Activated CD8-positive, alpha-beta memory T cell treated with anti-CD3 and anti-CD28 coated beads for 1 hour (primary cell): ENCODE measurements at regions not wholly inside any gene's neighbourhood (a gene's known extent, or its start where the extent isn't known, plus 50 kb on each side); places are given as distances from the start of the nearest gene placed in this dataset.
"Not testable (repeated sequence)": the region's sequence is repeated elsewhere in the genome, so short reads cannot be mapped to it uniquely, and the experiment has no call there.

Experiments
- DNase-seq, 2 donors: peaks; one replicate each; pipeline ENCODE4 v3.0.0-alpha.2; 2020; ENCODE audit warnings: low read depth in 1 of 2; ENCODE audit errors: extremely low read depth in 1 of 2

DNA sequence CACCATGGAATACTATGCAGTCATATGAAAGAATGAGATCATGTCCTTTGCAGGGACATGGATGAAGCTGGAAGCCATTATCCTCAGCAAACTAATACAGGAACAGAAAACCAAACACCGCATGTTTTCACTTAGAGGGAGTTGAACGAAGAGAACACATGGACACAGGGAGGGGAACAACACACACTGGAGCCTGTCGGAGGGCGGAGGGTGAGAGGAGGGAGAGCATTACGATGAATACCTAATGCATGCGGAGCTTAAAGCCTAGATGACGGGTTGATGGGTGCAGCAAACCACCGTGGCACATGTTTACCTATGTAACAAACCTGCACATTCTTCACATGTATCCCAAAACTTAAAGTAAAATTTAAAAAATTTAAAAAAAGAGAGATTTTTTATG lies 191.0 kb upstream of the PRSS58 start:
- DNase-seq = not testable (repeated sequence)

- DNase-seq = no peak
These were observed 189.9 kb upstream of the PRSS58 start for GRCh38 chr7:142447762-142448161.

DNA sequence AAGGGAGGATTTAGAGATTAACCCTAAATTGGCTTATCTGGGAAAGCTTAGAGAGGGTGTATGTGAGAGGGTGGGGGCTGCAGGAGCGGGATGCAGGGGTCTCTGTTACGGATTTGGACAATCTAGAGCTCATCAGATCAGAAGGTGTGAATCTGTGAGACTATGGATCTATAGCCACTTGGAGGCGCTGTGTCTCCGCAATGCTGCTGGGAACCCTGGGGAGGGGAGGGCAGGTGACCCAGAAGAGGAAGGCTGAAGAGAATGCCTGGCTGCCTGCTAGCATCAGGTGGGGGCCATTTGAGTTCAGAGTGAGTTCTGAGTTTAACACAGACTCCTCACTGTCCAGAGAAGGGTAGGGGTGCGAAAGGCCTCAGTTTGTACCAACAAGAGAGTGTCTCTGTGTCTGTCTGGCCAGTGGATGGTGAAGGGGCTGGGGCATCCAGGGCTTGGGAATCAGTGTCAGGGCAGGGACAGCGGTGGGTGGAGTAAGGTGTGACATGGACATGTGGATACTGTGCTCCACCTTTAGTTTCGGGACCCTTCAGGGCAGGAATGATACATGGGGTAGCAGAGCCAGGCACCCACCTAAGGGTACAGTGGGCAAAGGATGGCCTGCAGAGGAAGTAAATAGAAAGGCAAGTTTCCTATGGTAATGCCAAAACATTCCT lies 187.3 kb upstream of the PRSS58 start:
- DNase-seq = no peak

DNA sequence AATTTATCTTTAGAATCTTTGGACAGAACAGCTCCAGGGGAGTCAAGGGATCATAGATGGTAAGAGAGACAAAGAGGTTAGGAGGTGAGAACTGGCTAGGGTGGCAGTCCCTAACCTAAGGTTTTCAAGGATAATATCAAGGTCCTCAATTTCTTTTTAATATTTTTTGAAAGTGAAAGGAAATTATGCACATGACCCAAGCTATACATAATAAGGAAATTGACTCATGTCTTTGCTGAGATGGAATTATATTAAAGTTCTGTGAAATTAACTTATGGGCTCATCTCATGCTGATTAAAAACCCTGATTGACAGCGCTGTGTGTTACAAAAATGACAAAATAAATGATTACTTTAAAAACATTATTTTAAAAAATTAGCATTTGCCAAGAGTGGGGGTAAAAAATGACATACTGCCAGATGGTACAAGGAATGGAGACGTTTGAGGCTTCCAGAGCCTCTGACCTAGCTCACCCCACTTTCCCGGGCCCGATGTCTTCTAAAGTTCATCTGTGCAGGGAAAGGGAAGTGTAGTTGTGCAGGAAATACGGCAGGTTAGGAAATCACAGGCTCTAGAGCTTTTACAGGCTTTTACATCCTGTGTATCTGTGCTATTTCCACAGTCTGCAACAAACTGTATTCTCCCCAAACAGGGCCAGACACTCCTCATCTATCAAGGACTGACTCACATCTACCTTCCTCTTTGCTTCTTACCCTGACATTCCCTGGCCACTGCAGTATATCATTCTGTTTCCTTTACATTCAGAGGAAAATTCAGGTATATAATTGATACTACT lies 185.6 kb upstream of the PRSS58 start:
- no peak for DNase-seq

GRCh38 chr7:142442396-142442795 lies 184.5 kb upstream of the PRSS58 start:
- DNase-seq = no peak

- no peak for DNase-seq
These were observed 183.1 kb upstream of the PRSS58 start for GRCh38 chr7:142440906-142441411.

DNA sequence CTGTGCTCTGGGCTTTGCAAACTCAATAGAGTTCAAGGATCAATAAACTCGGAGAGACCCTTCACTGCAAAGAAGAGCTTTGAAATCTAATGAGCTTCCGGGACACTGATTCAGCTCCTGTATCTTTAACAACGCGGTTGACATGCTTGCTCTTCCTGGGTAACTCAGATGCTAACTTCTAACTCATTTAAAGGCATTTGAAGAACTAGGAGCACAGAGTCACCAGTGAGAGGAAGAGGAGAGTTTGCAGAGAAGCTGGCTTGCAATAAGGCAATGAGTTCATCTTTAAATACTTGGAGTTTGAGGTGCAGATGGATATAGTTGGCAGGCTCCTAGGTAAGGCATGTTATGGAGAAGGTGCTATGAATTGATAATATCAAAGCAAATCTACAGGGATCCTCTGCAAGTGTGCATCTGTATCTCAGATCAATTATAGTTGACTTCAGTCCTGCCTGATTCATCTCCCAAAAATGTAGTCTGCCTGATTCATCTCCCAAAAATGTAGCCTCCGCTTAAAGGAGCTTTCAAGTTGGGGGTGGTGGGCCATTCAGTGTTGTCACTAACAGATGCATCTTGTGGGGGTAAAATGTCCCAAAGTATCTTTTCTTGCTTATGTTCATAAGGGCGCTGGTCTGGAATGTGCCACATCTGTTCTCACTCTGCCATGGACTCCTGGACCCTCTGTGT lies 182.5 kb upstream of the PRSS58 start:
- no peak for DNase-seq

GRCh38 chr7:142439739-142440138 lies 181.9 kb upstream of the PRSS58 start:
- no peak for DNase-seq

GRCh38 chr7:142438923-142439515 lies 181.2 kb upstream of the PRSS58 start:
- no peak for DNase-seq

DNA sequence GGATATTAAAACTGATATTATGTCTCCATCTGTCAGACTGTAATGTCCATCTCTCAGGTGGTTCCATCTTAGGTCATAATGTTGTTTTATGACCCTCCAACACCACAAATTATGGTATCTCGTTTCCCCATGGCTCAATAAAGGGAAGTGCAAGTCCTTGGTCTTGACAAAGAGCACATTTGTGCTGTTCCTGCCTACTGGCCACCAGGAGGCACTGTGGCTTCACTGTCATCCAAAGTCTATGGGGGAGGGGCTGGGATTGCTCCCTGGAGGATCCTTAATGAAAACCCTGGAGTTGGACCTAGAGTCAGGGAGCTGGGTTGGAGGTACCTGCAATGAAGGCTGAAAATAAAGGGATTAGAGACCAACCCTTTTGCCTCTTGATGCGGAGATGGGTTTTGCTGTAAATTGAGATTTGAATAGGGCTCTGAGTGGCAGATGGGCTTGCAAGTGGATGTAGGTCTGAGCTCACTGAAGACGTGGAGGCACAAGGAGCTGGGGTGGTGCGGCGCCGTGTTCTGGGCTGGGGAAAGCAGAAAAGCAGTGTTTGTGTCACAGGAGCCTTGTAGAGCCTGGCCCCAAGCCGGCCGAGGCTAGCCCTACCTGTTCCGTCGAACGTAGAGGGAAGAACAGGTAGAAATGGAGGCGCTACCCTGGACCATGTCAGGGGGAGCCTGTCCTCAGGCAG lies 180.5 kb upstream of the PRSS58 start:
- DNase-seq = no peak

DNA sequence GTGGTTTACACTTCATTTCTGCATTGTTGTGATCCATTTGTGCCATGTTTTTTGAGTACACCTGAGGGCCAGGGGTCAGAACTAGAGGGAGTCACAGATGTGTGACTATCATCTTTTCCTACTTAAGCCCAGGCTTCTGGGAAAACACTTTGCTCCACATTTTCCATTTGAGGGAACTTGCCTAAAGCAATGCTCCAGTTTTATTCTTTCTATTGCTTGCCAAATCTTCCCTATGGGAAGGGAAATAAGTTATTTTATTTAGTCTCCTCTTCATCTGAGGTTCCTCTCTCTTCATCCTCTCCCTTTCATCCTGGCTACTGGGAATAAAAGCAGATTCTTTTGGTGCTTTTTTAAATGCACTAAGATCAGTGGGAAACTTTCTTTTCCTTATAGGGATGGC lies 179.9 kb upstream of the PRSS58 start:
- DNase-seq = no peak

DNA sequence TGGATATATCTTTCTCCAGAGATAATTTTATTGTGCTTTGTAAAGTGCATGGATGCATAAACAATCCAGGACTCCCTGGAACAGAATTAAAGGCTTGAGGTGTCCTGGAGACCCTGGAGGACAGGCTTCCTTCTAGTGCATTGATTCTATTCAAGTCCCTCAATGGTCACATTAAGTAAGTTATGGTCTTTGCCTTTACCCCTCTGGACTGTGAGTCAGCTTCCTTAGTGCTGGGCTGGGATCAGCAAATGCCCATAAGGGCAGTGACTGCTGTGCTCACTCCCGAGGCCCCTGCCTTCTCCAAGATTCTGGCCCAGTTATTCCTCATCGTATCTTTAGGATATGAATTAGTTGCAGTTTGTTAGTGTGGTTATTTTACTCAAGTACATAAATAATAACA lies 178.7 kb upstream of the PRSS58 start:
- no peak for DNase-seq

DNA sequence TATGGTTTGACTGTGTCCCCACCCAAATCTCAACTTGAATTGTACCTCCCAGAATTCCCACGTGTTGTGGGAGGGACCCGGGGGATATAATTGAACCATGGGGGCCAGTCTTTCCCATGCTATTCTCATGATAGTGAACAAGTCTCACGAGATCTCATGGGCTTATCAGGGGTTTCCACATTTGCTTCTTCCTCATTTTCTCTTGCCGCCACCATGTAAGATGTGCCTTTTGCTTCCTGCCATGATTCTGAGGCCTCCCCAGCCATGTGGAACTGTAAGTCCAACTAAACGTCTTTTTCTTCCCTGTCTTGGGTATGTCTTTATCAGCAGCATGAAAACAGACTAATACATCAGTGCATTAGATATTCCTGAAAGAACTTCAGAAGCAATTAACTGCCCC lies 177.7 kb upstream of the PRSS58 start:
- not testable (repeated sequence) for DNase-seq

DNA sequence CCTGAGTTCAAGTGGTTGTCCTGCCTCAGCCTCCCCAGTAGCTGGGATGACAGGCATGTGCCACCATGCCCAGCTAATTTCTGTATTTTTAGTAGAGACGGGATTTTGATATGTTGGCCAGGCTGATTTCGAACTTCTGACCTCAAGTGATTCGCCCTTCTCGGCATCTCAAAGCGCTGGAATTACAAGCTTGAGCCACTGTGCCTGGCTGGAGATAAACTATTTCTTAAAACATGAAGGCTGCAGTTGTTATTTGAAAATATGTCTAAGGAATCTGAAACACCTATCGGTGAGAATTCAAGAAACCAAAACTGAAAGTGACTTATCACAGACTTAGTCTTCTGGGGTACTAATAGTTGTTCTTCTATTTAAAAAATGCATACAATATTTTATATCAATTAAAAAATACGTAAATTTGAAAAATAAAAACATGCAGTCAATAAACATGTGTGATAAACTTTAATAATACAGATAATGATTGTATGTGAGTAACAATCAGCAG lies 176.9 kb upstream of the PRSS58 start:
- DNase-seq = no peak

- not testable (repeated sequence) for DNase-seq
These were observed 176.3 kb upstream of the PRSS58 start for GRCh38 chr7:142434133-142434532.

DNA sequence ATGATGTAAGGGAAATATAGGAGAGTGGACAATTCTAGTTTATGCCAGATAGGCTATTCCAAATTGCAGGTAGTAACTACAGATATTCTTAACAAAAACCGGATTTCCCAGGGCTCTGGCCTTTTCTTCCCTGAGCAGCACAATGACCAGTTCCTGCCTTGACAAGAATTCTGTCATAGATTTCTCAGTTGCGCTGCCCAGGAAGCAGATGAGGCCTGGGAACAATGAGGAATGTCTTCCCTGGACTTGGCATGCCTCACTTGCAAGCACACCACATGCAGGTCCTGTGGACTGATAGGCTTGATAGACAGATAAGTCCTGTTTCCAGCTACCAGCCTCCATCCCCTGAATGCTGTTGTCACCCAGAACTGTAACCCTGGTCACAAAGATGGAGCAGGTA lies 174.5 kb upstream of the PRSS58 start:
- no peak for DNase-seq

DNA sequence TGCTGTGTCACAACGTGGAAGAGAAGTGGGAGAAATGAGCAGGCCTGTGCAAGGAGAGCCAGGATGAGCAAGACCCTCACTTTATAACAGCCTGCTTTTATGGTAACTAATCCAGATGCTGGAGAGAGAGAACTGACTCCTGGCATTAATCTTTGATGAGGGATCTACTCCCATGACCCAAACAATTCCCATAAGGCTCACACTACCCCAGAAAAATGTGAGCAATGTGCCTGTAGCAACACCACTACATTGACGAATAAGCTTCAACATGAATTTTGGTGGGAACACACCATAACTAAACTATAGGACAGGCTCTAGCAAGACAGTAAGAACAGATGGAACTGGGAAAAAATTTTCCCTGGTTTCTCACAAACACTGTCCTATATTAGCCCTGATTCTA lies 173.6 kb upstream of the PRSS58 start:
- DNase-seq = no peak

DNA sequence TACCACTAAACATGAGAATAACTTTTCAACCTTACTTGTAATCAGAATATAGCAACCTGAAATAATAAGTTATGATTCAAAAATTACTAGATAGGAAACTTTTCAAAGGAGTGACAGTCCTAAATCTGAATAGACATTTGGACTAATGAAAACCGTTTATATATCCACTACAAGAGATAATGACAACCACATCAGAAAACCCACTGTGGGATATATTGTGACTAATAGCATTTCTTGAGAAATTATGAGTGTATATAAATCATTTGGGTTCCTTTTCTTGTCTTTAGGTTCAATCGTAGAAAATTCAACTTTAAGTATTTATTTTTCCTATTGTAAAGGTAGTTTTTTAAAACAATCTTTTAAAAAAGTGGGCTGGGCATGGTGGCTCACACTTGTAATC lies 170.2 kb upstream of the PRSS58 start:
- no peak for DNase-seq

- no peak for DNase-seq
These were observed 167.4 kb upstream of the PRSS58 start for GRCh38 chr7:142425281-142425680.

DNA sequence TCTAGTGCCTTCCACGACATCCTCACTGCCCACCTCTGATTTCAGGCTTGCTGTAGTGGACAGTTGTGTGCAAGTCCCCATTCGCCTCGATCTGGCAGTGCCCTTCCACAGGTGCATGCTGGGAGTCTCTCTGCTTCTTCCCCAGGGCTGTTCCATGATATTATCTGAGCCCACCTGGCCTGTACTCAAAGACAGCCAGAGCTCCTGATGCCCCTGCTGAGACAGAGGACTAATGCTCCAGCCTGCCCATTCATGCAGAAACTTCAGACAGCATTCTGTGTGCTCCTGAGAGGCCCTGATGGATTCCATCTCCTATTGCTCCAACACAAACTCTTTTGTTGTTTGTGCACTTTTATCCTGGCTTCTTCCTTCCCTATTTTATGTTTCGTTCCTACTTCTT lies 164.8 kb upstream of the PRSS58 start:
- no peak for DNase-seq
